H1 (cell line): ENCODE measurements at regions not wholly inside any gene's neighbourhood (a gene's known extent, or its start where the extent isn't known, plus 50 kb on each side); places are given as distances from the start of the nearest gene placed in this dataset.

Experiments
- FOSL1 ChIP-seq: IDR thresholded peaks from 2 replicates; pipeline ENCODE4 v1.6.1; 2011; ENCODE audit warnings: mild to moderate bottlenecking, low read depth, low read length, moderate library complexity; ENCODE audit not compliant: insufficient read depth
- POLR2AphosphoS5 ChIP-seq: IDR thresholded peaks from 2 replicates; pipeline ENCODE4 v1.6.1; 2011; ENCODE audit warnings: low read depth, low read length
- POU5F1 ChIP-seq: IDR thresholded peaks from 2 replicates; pipeline ENCODE4 v1.6.1; 2011; ENCODE audit warnings: low read depth, mild to moderate bottlenecking, low read length, moderate library complexity
- SP2 ChIP-seq: IDR thresholded peaks from 2 replicates; pipeline ENCODE4 v1.6.1; 2012; ENCODE audit warnings: mild to moderate bottlenecking, low read length, inconsistent platforms
- SP4 ChIP-seq: IDR thresholded peaks from 2 replicates; pipeline ENCODE4 v1.6.1; 2012; ENCODE audit warnings: low read length, inconsistent platforms

DNA sequence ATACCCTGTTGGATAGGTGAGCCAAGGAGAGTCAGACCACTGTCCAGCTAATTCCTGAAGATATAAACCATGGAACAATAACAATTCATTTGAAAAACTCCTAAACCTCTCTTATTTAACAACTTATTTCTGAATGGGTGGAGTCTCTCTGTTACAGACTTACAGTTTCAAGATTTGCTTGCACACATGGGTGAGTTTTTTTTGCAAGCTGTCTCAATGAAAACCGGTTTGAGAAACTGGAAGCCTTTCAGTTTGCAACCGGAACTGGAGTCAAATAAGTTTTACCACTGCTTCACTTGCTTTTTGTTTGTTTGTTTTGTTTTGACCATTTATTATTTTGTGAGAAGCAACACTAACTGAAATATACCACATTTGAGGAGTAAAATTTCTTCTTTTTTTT, 243.8 kb downstream of the MTERF1 start (continued):
- no peak for TF ChIP-seq FOSL1
- TF ChIP-seq POLR2AphosphoS5, result no peak
- TF ChIP-seq SP2, result no peak
- no peak for TF ChIP-seq SP4
- TF ChIP-seq POU5F1, result no peak
